Calu3 (cell line): ENCODE measurements at regions not wholly inside any gene's neighbourhood (a gene's known extent, or its start where the extent isn't known, plus 50 kb on each side); places are given as distances from the start of the nearest gene placed in this dataset.

Experiments used
- BruUV-seq: library from RNA; stranded (reverse); fragments of 400-500 nt; replicated peaks from 2 replicates; lab custom pipeline; 2021; lab: Mats Ljungman, UMichigan
- CTCF ChIA-PET: fragments of 300-600 bp; sonication (Branson Sonifier 250); formaldehyde crosslinking; loops from one replicate; lab custom pipeline; 2022; ENCODE audit warnings: antibody characterized with exemption; lab: Charles Lee
- DNase-seq: peaks from one replicate; pipeline ENCODE4 v3.0.0; 2022
- H3K27ac Mint-ChIP-seq: one replicate; pipeline ENCODE4 v1.8.0; 2022; ENCODE audit warnings: mixed read lengths; ENCODE audit not compliant: unreplicated experiment
- H3K27me3 Mint-ChIP-seq: one replicate; pipeline ENCODE4 v1.8.0; 2022; ENCODE audit warnings: mixed read lengths; ENCODE audit not compliant: unreplicated experiment
- H3K36me3 Mint-ChIP-seq: one replicate; pipeline ENCODE4 v1.8.0; 2022; ENCODE audit warnings: mild to moderate bottlenecking, moderate library complexity, mixed read lengths; ENCODE audit not compliant: insufficient read depth, unreplicated experiment
- H3K4me1 Mint-ChIP-seq: one replicate; pipeline ENCODE4 v1.8.0; 2022; ENCODE audit warnings: mild to moderate bottlenecking, low read depth, mixed read lengths; ENCODE audit not compliant: unreplicated experiment
- H3K4me3 Mint-ChIP-seq: one replicate; pipeline ENCODE4 v1.8.0; 2022; ENCODE audit warnings: mild to moderate bottlenecking, low read depth, moderate library complexity, mixed read lengths; ENCODE audit not compliant: unreplicated experiment
- H3K9me3 Mint-ChIP-seq: one replicate; pipeline ENCODE4 v1.8.0; 2022; ENCODE audit warnings: low read depth, mixed read lengths; ENCODE audit not compliant: unreplicated experiment
- intact Hi-C: fragments of 100-400 bp; cut with micrococcal nuclease; formaldehyde crosslinking; loops from one replicate; pipeline ENCODE4 v1.10.0; 2022; ENCODE audit not compliant: unreplicated experiment
- TF ChIP-seq, protein P1 (sequence below): fragments of 200-600 bp; IDR thresholded peaks from one replicate; pipeline ENCODE4 v1.8.0; 2022; ENCODE audit warnings: antibody characterized with exemption; ENCODE audit not compliant: unreplicated experiment

DNA sequence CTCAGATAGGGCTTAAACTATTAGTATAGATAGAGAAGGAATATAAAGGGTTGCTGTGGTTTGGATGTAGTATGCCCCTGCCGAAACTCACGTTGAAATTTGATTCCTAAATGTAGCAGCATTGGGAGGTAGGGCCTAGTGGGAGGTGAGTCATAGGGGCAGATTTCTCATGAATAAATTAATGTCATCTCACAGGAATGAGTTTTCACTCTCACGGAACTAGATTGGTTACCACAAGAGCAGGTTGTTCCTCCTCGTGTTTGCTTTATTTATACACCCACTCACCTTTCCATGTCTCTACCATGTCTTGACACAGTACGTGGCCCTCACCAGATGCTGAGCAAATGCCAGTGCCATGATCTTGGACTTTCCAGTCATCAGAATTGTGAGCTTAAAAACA lies 218.2 kb downstream of the RBM43 start:
- intact Hi-C loops: no loop called here
- H3K4me3 Mint-ChIP-seq: no peak overlapping the region
- CTCF ChIA-PET: interaction anchor here (0.6 kb wide), 1 partner anchor 93 kb away, joined by 3 read pairs; no protein-coding TSS in a partner anchor
- peak overlapping the region; percentile 61 for H3K27ac Mint-ChIP-seq
- TF ChIP-seq, protein P1, sequence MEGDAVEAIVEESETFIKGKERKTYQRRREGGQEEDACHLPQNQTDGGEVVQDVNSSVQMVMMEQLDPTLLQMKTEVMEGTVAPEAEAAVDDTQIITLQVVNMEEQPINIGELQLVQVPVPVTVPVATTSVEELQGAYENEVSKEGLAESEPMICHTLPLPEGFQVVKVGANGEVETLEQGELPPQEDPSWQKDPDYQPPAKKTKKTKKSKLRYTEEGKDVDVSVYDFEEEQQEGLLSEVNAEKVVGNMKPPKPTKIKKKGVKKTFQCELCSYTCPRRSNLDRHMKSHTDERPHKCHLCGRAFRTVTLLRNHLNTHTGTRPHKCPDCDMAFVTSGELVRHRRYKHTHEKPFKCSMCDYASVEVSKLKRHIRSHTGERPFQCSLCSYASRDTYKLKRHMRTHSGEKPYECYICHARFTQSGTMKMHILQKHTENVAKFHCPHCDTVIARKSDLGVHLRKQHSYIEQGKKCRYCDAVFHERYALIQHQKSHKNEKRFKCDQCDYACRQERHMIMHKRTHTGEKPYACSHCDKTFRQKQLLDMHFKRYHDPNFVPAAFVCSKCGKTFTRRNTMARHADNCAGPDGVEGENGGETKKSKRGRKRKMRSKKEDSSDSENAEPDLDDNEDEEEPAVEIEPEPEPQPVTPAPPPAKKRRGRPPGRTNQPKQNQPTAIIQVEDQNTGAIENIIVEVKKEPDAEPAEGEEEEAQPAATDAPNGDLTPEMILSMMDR: no peak
- peak; percentile 65 for DNase-seq
- H3K36me3 Mint-ChIP-seq: no peaks in the 10 kb centered on the region
- BruUV-seq: no TSS peak
- no peaks in the 10 kb centered on the region for H3K9me3 Mint-ChIP-seq
- H3K4me1 Mint-ChIP-seq: peaks cover 9% of the 10 kb centered on the region
- no peaks in the 10 kb centered on the region for H3K27me3 Mint-ChIP-seq

DNA sequence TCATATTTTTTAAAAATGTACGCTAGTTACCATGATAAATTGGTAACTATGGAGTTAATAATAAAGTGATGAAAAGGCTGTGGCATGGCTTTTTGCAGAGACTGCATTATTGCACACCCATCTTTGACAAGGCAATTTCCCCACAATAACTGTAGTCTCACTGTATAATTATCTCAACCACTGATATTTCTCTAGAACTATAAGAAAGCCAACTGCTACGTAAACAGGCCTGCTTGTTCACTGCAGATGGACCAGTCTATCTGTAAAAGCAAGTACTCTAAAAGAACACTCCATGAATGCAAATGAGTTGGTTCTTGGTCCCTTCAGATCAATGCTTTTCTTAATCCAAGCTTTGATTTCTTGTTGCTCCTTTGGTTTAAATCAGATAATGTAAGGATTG lies 218.7 kb downstream of the RBM43 start:
- no peak for DNase-seq
- peak overlapping the region; percentile 61 for H3K27ac Mint-ChIP-seq
- intact Hi-C loops: no loop called here
- CTCF ChIA-PET: no interaction called here
- no peaks in the 10 kb centered on the region for H3K36me3 Mint-ChIP-seq
- H3K4me3 Mint-ChIP-seq: no peak overlapping the region
- TF ChIP-seq, protein P1: no peak
- peaks cover 9% of the 10 kb centered on the region for H3K4me1 Mint-ChIP-seq
- BruUV-seq: no TSS peak
- H3K27me3 Mint-ChIP-seq: no peaks in the 10 kb centered on the region
- H3K9me3 Mint-ChIP-seq: no peaks in the 10 kb centered on the region

DNA sequence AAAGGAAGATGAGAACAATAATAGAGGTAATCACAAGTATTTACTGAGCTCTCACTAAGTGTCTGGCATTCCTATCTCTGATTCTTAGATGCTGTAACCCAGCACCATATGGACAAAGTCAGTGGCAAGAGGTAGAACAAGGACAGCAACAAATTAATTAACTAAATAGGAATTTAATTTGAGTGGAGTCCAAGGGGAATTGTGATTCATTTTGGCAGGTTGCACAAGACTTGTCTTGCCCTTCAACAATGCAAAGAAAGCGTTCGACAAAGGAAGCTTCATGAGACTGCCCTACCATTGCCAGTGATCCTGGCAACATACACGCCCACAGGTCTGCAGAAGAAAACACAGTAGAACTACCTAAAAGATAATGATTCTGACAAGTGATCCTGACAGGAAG lies 221.6 kb downstream of the RBM43 start:
- CTCF ChIA-PET: no interaction called here
- no peaks in the 10 kb centered on the region for H3K36me3 Mint-ChIP-seq
- TF ChIP-seq, protein P1: no peak
- intact Hi-C loops: no loop called here
- no peak for DNase-seq
- no TSS peak for BruUV-seq
- no peaks in the 10 kb centered on the region for H3K9me3 Mint-ChIP-seq
- no peaks in the 10 kb centered on the region for H3K27me3 Mint-ChIP-seq
- no peak overlapping the region for H3K4me3 Mint-ChIP-seq
- peaks cover 9% of the 10 kb centered on the region for H3K4me1 Mint-ChIP-seq
- H3K27ac Mint-ChIP-seq: no peak overlapping the region

DNA sequence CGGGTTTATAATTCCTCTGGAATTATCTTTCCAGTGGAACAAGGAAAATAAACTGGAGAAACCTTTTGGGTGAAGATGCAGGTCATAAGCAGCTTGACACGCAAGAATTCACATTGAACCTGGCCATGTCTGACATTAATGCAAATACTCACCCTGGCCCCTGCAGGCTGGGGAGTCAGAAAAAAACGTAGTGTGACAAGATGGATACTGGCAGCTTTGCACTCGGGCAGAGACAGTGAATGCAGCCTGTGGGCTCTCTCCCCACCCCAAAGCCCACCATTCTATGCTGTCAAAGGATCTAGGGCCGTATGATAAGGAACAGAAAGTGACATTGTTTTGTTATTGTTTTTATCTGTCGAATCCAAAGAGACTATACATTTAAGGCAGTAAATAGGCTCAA lies 223.1 kb downstream of the RBM43 start:
- CTCF ChIA-PET: no interaction called here
- Mint-ChIP-seq H3K27ac (no peak overlapping the region), H3K4me1 (peaks cover 6% of the 10 kb centered on the region), H3K4me3 (no peak overlapping the region), H3K27me3 (no peaks in the 10 kb centered on the region), H3K9me3 (no peaks in the 10 kb centered on the region), H3K36me3 (no peaks in the 10 kb centered on the region)
- intact Hi-C loops: no loop called here
- TF ChIP-seq, protein P1: no peak
- BruUV-seq: no TSS peak
- DNase-seq: no peak
